ENCODE measurements at regions not wholly inside any gene's neighbourhood (a gene's known extent, or its start where the extent isn't known, plus 50 kb on each side); places are given as distances from the start of the nearest gene placed in this dataset.

DNA sequence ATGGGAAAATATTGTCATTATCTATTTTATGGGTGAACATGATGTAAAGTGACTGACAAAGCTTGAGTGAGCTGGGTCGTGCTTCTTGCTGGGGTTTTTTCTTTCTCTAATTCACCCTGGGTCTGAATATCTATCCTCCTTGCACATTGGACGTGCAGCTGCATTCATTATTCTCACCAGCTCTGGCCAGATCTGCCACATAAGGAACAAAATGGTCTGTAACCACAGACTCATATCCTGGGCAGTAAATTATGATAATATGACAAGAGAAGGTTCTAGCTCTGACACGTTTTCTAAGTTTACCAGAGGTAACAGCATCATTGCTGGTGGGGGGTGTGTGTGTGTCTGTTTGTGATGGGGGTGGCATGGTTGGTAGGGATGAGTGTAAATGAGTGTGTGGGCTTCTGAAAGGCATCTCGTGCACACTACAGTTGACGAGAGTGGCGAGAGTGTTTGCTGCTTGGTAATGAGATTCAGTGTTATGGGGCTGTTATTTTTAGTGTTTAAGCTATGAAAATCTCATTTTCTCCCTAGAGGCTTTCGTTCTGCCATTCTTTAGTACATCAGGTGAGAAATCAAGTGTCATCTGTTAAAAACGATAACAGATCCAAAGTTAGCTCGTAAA lies 418.4 kb downstream of the PDCD6IP start:
- no peak for DNase-seq
- TF ChIP-seq, protein P1, sequence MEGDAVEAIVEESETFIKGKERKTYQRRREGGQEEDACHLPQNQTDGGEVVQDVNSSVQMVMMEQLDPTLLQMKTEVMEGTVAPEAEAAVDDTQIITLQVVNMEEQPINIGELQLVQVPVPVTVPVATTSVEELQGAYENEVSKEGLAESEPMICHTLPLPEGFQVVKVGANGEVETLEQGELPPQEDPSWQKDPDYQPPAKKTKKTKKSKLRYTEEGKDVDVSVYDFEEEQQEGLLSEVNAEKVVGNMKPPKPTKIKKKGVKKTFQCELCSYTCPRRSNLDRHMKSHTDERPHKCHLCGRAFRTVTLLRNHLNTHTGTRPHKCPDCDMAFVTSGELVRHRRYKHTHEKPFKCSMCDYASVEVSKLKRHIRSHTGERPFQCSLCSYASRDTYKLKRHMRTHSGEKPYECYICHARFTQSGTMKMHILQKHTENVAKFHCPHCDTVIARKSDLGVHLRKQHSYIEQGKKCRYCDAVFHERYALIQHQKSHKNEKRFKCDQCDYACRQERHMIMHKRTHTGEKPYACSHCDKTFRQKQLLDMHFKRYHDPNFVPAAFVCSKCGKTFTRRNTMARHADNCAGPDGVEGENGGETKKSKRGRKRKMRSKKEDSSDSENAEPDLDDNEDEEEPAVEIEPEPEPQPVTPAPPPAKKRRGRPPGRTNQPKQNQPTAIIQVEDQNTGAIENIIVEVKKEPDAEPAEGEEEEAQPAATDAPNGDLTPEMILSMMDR (IDR thresholded peaks at IDR 0.05; ENCODE audit: low read depth, low read length), result no peak
- no peaks in the 10 kb centered on the region for H3K36me3 ChIP-seq
- H3K4me1 ChIP-seq, result no peaks in the 10 kb centered on the region
- no peak overlapping the region for H3K4me3 ChIP-seq (ENCODE audit: low read depth, low read length)
- no peaks in the 10 kb centered on the region for H3K27me3 ChIP-seq
- H3K9me3 ChIP-seq, result no peaks in the 10 kb centered on the region

DNA sequence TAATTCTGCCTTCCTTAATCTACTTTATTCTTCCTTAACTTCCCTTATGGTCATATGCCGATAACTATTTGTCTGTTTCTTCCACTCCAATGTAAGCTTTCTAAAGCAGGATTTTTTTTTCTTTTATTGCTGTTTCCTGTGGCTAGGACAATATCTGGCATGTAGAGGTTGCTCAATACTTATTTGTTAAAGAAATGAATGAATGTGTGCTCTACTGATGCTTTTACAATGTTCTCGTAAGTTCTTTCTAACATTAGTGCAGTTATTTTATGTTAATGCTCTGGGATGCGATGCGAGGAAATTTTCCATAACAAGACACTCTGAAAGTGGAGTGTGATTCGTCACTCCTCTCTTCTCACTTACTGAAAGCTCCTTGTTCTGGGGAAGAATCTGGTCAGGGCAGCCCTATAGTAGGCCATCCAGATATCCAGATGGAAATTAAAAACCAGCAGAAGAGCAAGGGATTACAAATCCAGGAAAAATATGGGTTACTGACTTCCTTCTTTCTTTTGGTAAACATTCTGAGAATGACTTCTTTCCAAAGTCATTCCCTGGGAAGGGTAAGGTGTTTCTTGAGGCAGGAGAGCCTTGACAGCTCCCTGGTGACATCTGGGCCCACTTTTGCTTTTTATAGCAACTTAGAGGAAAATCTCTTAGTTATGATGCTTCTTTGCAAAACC lies 420.4 kb downstream of the PDCD6IP start:
- TF ChIP-seq, protein P1 (IDR thresholded peaks at IDR 0.05; ENCODE audit: low read depth, low read length), result no peak
- Histone ChIP-seq H3K27me3 (no peaks in the 10 kb centered on the region), H3K36me3 (no peaks in the 10 kb centered on the region), H3K4me3 (ENCODE audit: low read depth, low read length) (no peak overlapping the region), H3K9me3 (no peaks in the 10 kb centered on the region), H3K4me1 (no peaks in the 10 kb centered on the region)
- DNase-seq, result no peak

DNA sequence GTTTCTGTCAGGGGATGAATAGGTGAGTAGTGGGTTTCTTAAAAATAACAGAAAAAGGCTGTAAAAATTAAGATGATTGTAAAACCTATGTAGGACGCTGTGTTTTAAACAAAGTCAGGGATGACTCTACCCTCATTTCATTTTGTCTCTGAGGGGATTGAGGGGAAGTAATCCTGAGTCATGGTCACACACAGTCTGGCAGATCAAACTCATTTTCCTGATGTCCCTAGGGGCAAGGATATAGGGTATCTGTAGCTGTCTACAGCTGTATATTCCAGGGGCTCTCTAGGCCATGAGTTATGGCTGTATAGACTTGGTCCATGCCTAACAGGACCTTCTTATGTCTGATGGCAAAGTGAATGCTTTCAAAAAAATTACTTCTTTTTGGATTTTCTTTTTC lies 421.1 kb downstream of the PDCD6IP start:
- TF ChIP-seq, protein P1 (IDR thresholded peaks at IDR 0.05; ENCODE audit: low read depth, low read length), result no peak
- no peaks in the 10 kb centered on the region for H3K27me3 ChIP-seq
- no peaks in the 10 kb centered on the region for H3K9me3 ChIP-seq
- no peak for DNase-seq
- H3K4me1 ChIP-seq, result no peaks in the 10 kb centered on the region
- H3K36me3 ChIP-seq, result no peaks in the 10 kb centered on the region
- no peak overlapping the region for H3K4me3 ChIP-seq (ENCODE audit: low read depth, low read length)

- TF ChIP-seq, protein P1 (IDR thresholded peaks at IDR 0.05; ENCODE audit: low read depth, low read length), result no peak
- no peak for DNase-seq
- Histone ChIP-seq H3K36me3 (no peaks in the 10 kb centered on the region), H3K9me3 (no peaks in the 10 kb centered on the region), H3K27me3 (no peaks in the 10 kb centered on the region), H3K4me3 (ENCODE audit: low read depth, low read length) (no peak overlapping the region), H3K4me1 (no peaks in the 10 kb centered on the region)
Observed at GRCh38 chr3:34225821-34226366, 427.5 kb downstream of the PDCD6IP start.

- H3K36me3 ChIP-seq, result no peaks in the 10 kb centered on the region
Observed at GRCh38 chr3:34229876-34230275, 431.4 kb downstream of the PDCD6IP start.

More at GRCh38 chr3:34229876-34230275, 431.4 kb downstream of the PDCD6IP start:
- no peaks in the 10 kb centered on the region for H3K4me1 ChIP-seq
- DNase-seq, result peak; percentile 19
- H3K4me3 ChIP-seq (ENCODE audit: low read depth, low read length), result no peak overlapping the region
- H3K9me3 ChIP-seq, result no peaks in the 10 kb centered on the region
- TF ChIP-seq, protein P1 (IDR thresholded peaks at IDR 0.05; ENCODE audit: low read depth, low read length), result no peak
- no peaks in the 10 kb centered on the region for H3K27me3 ChIP-seq

Data from BE2C (cell line).